K562 (cell line): ENCODE measurements at regions not wholly inside any gene's neighbourhood (a gene's known extent, or its start where the extent isn't known, plus 50 kb on each side); places are given as distances from the start of the nearest gene placed in this dataset.

Source experiments
- ELF1 ChIP-seq: fragments of 200-800 bp; sonication (Bioruptor generic); IDR thresholded peaks from 2 replicates; pipeline ENCODE4 v1.6.1; 2016; ENCODE audit warnings: missing genetic modification characterization, missing compliant biosample characterization
- KDM2B ChIP-seq: fragments of 250-450 bp; sonication (Bioruptor Pico); IDR thresholded peaks from 2 replicates; pipeline ENCODE4 v1.8.0; 2021; ENCODE audit warnings: mild to moderate bottlenecking, moderate library complexity
- KLF16 ChIP-seq: IDR thresholded peaks from 2 replicates; pipeline ENCODE4 v1.6.1; 2016; ENCODE audit warnings: antibody characterized with exemption
- RBM15 ChIP-seq: fragments of 200-400 bp; formaldehyde crosslinking; IDR thresholded peaks from 2 replicates; pipeline ENCODE4 v1.6.1; 2018; ENCODE audit warnings: mild to moderate bottlenecking, low read length, moderate library complexity; ENCODE audit not compliant: insufficient read depth
- ZNF23 ChIP-seq: fragments of 250-450 bp; sonication (Bioruptor Pico); IDR thresholded peaks from 2 replicates; pipeline ENCODE4 v1.4.0; 2020; ENCODE audit warnings: mild to moderate bottlenecking
- TF ChIP-seq, protein P1 (sequence below): IDR thresholded peaks from 3 replicates; pipeline ENCODE4 v1.6.1; 2011; ENCODE audit warnings: borderline replicate concordance, mild to moderate bottlenecking; ENCODE audit not compliant: insufficient read length, insufficient read depth
- TF ChIP-seq, protein P2 (sequence below): sonication (generic); formaldehyde crosslinking; IDR thresholded peaks from 2 replicates; pipeline ENCODE4 v1.8.0; 2022; ENCODE audit warnings: mild to moderate bottlenecking, missing genetic modification reagents, borderline replicate concordance
- TF ChIP-seq, protein P3 (sequence below), 3 experiments: IDR thresholded peaks in 2 of 3; conservative IDR thresholded peaks in 1 of 3; 2 replicates each; pipeline ENCODE4 v1.5.1; 2011 to 2012; ENCODE audit warnings: low read length in 3 of 3, mild to moderate bottlenecking in 3 of 3, control low read depth in 2 of 3, improper control_type of control experiment in 1 of 3, inconsistent platforms in 1 of 3, low read depth in 1 of 3, mixed read lengths in 1 of 3, moderate library complexity in 1 of 3; ENCODE audit not compliant: insufficient read depth in 2 of 3

- no peak for TF ChIP-seq KLF16
- TF ChIP-seq KDM2B (CRISPR knock-in tag) = no peak
- TF ChIP-seq, protein P1, sequence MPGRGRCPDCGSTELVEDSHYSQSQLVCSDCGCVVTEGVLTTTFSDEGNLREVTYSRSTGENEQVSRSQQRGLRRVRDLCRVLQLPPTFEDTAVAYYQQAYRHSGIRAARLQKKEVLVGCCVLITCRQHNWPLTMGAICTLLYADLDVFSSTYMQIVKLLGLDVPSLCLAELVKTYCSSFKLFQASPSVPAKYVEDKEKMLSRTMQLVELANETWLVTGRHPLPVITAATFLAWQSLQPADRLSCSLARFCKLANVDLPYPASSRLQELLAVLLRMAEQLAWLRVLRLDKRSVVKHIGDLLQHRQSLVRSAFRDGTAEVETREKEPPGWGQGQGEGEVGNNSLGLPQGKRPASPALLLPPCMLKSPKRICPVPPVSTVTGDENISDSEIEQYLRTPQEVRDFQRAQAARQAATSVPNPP = no peak
- TF ChIP-seq, protein P2, sequence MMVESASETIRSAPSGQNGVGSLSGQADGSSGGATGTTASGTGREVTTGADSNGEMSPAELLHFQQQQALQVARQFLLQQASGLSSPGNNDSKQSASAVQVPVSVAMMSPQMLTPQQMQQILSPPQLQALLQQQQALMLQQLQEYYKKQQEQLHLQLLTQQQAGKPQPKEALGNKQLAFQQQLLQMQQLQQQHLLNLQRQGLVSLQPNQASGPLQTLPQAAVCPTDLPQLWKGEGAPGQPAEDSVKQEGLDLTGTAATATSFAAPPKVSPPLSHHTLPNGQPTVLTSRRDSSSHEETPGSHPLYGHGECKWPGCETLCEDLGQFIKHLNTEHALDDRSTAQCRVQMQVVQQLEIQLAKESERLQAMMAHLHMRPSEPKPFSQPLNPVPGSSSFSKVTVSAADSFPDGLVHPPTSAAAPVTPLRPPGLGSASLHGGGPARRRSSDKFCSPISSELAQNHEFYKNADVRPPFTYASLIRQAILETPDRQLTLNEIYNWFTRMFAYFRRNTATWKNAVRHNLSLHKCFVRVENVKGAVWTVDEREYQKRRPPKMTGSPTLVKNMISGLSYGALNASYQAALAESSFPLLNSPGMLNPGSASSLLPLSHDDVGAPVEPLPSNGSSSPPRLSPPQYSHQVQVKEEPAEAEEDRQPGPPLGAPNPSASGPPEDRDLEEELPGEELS (CRISPR knock-in tag) = no peak
- no peak for TF ChIP-seq ZNF23
- TF ChIP-seq, protein P3, sequence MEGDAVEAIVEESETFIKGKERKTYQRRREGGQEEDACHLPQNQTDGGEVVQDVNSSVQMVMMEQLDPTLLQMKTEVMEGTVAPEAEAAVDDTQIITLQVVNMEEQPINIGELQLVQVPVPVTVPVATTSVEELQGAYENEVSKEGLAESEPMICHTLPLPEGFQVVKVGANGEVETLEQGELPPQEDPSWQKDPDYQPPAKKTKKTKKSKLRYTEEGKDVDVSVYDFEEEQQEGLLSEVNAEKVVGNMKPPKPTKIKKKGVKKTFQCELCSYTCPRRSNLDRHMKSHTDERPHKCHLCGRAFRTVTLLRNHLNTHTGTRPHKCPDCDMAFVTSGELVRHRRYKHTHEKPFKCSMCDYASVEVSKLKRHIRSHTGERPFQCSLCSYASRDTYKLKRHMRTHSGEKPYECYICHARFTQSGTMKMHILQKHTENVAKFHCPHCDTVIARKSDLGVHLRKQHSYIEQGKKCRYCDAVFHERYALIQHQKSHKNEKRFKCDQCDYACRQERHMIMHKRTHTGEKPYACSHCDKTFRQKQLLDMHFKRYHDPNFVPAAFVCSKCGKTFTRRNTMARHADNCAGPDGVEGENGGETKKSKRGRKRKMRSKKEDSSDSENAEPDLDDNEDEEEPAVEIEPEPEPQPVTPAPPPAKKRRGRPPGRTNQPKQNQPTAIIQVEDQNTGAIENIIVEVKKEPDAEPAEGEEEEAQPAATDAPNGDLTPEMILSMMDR (IDR thresholded peaks at IDR 0.05 in 2 of 3, conservative IDR thresholded peaks at IDR 0.05 in 1 of 3; ENCODE audit: insufficient read depth in 2 of 3, low read depth in 1 of 3, low read length in 3 of 3) = no peak
- TF ChIP-seq ELF1 (tag) = no peak
- no peak for TF ChIP-seq RBM15
Measured at GRCh38 chrX:151240237-151240636, 63.9 kb downstream of the GPR50 start.
